ENCODE measurements at regions not wholly inside any gene's neighbourhood (a gene's known extent, or its start where the extent isn't known, plus 50 kb on each side); places are given as distances from the start of the nearest gene placed in this dataset.
"Not testable (repeated sequence)": the region's sequence is repeated elsewhere in the genome, so short reads cannot be mapped to it uniquely, and the experiment has no call there.

DNA sequence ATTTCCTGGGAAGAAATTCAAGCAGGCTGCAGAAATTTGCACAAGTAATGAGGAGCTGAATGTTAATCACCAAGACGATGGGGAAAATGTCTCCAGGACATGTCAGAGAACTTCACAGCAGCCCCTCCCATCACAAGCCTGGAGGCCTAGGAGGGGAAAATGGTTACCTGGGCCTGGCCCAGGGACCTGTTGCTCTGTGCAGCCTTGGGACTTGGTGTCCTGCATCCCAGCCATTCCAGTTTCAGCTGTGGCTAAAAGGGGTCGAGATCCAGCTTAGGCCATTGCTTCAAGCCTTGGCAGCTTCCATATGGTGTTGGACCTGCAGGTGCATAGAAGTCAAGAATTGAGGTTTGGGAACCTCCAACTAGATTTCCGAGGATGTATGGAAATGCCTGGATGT is 59.3 kb upstream of the ENPP6 start:
- TF ChIP-seq, protein P1, sequence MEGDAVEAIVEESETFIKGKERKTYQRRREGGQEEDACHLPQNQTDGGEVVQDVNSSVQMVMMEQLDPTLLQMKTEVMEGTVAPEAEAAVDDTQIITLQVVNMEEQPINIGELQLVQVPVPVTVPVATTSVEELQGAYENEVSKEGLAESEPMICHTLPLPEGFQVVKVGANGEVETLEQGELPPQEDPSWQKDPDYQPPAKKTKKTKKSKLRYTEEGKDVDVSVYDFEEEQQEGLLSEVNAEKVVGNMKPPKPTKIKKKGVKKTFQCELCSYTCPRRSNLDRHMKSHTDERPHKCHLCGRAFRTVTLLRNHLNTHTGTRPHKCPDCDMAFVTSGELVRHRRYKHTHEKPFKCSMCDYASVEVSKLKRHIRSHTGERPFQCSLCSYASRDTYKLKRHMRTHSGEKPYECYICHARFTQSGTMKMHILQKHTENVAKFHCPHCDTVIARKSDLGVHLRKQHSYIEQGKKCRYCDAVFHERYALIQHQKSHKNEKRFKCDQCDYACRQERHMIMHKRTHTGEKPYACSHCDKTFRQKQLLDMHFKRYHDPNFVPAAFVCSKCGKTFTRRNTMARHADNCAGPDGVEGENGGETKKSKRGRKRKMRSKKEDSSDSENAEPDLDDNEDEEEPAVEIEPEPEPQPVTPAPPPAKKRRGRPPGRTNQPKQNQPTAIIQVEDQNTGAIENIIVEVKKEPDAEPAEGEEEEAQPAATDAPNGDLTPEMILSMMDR (IDR thresholded peaks at IDR 0.05; ENCODE audit: low read depth, low read length, poor library complexity, severe bottlenecking), result not testable (repeated sequence)
- not testable (repeated sequence) for TF ChIP-seq EZH2phosphoT487 (IDR thresholded peaks at IDR 0.05; ENCODE audit: borderline replicate concordance, low read length)
